Activated naive CD4-positive, alpha-beta T cell (primary cell): ENCODE measurements at regions not wholly inside any gene's neighbourhood (a gene's known extent, or its start where the extent isn't known, plus 50 kb on each side); places are given as distances from the start of the nearest gene placed in this dataset.

Source experiments
- DNase-seq, 4 experiments: peaks; one replicate each; lab custom pipeline; 2025; lab: John Stamatoyannopoulos, UW

DNA sequence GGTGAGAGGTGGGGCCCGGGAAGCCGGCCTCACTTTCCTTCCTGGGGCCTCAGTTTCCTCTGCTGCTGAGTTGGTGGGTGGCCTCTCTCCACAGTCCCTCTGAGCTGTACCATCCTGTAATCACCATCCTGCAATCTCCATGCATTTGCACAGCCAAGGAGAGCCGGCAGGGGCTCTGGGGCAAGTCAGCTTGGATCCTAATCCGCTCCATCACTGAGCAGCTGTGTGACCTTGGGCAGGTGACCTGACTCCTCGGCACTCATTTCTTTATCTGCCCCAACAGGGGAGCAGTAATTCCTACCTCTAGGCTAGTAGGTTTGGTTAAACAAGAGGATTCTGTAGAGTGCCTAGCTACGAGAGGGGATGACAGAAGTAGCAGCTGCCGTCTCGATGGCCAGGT is 88.2 kb upstream of the ZNF618 start:
- no peak for DNase-seq

DNA sequence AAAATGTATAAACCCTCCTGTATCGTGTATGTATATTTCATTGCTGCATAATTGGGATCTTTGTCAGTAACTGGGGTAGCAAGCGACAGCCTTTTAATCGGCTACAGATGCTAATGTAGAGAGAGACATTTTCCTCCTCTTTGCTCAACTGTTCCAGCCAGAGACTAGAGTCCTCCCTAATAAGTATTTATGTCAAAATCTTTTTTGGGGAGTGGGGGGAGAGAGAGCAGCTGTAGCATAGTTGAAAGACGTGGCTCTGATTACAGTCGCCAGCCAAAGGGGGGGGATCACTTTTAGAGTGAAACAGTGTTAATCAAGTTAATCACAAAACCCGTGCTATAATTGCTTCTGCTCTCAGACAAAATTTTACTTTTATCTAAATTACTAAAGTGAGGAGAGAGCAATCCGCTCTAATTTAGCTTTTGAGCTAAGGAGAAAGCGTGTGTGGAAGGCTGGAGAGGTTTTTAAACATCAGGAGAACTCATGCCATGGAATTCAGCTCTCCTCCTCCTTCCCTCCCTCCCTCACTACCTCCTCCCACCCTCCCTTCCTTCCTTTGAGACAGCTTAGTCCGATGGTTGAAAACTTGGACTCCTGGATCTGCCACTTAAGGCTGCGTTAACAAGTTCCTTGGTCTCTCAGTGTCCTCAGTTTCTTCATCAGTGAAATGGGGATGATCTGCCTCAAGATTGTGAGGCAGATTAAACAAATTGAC is 87.3 kb upstream of the ZNF618 start:
- no peak for DNase-seq

GRCh38 chr9:113790093-113790492 is 86.0 kb upstream of the ZNF618 start:
- no peak for DNase-seq

GRCh38 chr9:113793558-113793957 is 82.6 kb upstream of the ZNF618 start:
- DNase-seq: no peak

GRCh38 chr9:113794721-113795120 is 81.4 kb upstream of the ZNF618 start:
- DNase-seq: no peak

- no peak for DNase-seq
Observed at GRCh38 chr9:113795811-113796392, 80.2 kb upstream of the ZNF618 start.

DNA sequence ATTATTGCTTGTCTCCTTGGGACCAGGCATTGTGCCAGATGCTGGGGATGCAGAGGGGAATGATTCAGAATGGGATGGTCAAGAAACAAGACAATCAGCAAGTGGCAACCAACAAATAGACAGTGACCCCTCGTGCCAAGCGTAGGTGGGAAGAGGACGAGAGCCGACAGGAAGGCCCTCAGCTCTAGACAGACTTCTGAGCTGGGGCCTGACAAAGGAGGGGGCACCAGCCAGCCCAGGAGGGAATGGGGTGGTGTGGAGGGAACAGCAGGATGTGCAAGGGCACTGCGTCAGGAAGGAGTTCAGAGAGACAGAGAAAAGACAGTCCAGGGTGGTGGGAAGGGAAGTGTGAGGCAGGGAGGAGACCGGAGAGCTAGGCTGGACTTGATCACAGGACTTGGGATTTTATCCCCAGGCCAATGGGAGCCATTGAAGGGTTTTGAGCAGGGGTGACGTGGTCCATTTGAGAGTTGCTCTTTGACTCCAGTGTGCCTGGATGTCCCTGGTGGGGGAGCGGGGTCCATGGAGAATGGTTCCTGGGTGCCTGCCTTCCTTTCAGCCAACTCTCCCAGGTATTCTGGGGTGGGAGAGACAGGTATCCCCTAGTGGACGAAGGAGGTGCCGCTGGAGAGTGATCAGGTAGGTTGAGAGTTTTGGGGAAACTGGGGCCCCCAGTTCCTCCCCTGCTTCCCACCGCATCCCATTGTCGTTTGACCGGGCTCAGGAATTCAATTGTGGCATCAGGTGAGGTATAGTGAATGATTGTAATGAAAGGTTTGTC is 79.3 kb upstream of the ZNF618 start:
- DNase-seq: no peak

DNA sequence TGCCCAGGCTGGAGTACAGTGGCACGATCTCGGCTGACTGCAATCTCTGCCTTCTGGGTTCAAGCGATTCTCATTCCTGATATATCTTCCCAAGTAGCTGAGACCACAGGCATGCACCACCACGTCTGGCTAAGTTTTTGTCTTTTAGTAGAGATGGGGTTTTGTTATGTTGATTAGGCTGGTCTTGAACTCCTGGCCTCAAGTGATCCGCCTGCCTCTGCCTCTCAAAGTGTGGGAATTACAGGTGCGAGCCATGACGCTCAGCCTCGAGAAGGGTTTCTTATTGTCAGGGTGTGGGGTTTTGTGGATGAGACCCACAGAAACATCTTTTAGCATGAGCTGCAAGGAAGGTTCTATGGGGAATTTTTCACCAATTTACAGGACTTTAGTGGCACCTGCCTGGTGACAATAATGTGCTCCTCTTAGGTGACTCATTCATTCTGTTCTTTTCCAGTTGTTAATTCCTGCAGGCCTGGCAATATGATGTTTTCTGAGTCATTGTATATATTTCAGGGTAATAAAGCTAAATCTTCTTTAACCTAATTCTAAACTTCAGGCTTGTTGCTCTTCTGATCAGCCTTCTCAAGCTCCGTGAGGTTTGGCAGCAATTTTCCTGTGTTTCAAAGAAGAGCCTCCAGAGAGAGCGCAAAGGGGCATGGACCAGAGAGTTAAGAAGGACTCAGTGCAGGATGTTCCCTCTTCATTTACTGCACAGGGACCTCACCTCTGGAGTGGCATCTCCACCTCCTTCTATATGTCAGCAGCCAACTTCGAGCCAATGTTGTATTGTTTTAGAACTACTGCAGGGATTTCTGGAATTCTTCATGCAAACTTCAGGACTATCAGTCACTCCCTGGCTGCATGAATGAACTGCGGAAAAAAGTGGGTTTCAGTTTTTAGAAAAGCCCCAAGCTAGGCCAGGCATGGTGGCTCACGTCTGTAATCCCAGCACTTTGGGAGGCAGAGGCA is 77.8 kb upstream of the ZNF618 start:
- DNase-seq: no peak

DNA sequence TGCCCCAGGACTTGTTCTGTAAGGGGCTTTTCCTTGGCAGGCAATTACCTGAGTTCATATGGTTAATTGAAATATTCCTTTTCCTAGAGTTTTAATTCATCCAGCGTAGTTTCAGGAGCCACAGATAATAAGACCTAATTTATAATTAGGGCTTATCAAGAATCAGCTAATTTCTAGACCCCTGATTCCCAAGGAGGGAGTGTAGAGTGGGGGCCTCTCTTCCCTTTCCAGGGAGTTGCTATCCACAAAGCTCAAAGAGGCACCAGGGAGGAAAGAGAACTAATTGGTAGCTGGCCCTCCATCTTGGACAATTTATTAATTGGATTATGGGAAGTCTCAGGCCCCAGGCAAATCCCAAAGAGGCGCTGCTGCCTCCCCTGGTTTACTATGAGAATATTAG is 75.8 kb upstream of the ZNF618 start:
- DNase-seq: no peak

DNA sequence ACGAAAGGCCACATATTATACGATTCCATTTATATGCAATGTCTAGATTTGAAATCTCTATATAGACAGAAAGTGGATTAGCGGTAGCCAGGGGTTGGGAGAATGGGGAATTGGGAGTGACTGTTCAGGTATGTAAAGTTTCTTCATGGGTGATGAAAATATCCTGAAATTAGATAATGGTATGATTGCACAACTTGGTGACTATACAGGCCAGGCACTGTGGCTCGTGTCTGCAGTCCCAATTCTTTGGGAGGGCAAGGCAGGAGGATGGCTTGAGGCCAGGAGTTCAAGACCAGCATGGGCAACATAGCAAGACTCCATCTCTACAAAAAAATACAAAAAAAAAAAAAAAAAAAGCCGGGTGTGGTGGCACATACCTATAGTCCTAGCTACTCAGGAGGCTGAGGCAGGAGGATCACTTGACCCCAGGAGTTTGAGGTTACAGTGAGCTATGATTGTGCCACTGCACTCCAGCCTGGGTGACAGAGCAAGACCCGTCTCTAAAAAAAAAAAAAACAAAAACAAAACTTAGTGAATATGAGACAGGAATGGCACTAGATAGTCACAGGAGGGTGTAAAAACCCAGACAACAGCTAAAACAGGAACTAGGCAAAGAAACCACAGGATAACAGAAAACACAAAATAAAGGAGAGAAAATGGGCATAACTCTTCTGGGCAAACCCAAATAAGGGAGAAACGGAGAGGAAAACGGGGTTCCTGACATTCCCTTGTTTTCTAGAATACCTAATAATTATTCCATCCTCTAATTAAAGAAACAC is 72.1 kb upstream of the ZNF618 start:
- DNase-seq: no peak

DNA sequence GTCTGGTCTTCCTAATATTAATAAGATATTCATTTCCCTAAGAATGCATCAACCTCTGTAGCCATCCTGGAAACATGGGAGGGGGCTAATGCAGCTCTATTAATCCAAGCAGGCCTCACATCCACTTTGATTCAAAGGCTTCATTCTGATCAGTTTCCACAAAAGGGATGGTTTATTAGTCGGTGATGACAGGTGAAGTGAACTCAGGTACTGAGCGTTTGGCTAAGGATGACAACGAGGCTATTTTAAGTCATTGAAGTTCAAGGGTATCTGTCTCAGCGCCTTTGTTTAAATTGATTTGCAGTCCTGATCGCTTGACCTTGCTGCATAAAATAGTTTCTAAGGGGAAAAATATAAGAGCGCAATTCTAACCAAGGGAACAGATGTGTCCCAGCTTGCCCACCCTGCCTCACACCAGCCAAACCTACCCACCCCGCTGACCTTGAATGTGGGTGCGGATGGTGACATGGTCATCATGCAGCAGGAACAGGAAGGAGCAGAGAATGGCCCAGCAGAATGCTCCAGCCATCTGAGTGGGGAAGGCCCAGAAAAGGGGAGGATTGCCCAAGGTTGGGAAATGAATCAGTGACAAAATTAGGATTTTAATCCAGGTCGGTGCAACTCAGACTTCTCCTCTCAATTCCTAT is 70.5 kb upstream of the ZNF618 start:
- no peak for DNase-seq

- no peak for DNase-seq
Observed at GRCh38 chr9:113807173-113808061, 68.7 kb upstream of the ZNF618 start.

GRCh38 chr9:113808391-113809358 is 67.4 kb upstream of the ZNF618 start:
- DNase-seq: no peak

DNA sequence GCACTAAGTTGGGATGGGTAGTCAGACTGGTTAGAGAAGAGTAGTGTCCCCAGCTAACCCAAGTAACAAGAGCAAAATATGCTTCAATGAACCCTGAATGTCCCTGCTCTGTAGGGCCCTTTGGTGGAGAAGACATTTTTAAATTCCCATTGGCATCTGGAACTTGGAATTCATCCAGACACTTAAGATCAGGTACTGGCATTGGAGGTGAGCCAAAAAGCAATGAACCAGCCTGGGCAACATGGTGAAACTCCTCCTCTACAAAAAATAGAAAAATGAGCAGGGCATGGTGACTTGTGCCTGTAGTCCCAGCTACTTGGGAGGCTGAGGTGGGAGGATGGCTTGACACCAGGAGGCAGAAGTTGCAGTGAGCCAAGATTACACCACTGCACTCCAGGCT is 58.9 kb upstream of the ZNF618 start:
- no peak for DNase-seq

DNA sequence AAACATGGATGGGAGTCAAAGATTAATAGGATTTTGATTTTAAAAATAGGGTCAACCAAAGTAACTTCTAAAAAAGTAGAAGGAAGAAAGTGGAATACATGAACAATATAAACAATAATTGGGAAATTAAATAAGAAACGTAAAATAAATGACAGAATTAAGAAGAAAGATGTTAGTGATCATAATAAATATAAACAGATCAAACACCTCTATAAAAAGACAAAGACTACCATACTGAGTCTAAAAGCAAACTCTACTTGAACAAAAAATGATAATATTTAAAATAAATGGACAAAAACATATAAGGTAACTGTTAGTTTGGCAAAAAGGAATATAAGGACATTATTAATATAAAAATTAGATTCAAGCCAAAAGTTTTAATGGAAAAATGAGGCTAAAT is 57.7 kb upstream of the ZNF618 start:
- no peak for DNase-seq

- no peak for DNase-seq
Observed at GRCh38 chr9:113822315-113822714, 53.8 kb upstream of the ZNF618 start.

DNA sequence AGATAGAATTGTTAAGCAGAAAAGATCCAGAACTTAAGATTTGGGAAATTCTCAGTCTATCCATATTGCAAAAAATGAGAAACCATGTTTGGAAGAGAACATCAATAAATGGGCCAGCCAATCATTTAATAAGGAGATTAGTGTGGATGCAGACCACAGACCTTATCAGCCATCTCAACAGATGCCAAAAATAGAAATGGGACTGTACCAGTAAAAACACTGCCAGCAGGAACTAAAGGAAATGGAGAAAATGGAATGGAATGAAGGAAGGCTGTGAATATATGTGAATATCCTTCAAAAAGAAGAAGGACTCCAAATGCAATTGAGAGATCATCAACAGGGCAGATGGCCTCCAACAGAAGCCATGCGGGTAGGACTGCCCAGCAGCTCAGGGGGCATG is 52.7 kb upstream of the ZNF618 start:
- no peak for DNase-seq
